Esophagus squamous epithelium (tissue), 4 donors: ENCODE measurements at regions not wholly inside any gene's neighbourhood (a gene's known extent, or its start where the extent isn't known, plus 50 kb on each side); places are given as distances from the start of the nearest gene placed in this dataset.

ENCODE experiments used
- CTCF ChIP-seq, 6 experiments: fragments of 450-650 bp in 4 of 6; fragments of 200-600 bp in 2 of 6; sonication (generic) in 2 of 6; IDR thresholded peaks; one replicate each; pipeline ENCODE4 v1.5.1; 2016 to 2019; ENCODE audit warnings: antibody characterized with exemption in 6 of 6, mild to moderate bottlenecking in 4 of 6, moderate library complexity in 4 of 6
- POLR2A ChIP-seq, 4 donors: fragments of 450-650 bp; IDR thresholded peaks; one replicate each; pipeline ENCODE4 v1.6.1; 2017; ENCODE audit warnings: antibody characterized with exemption in 4 of 4, mild to moderate bottlenecking in 4 of 4, moderate library complexity in 3 of 4

- TF ChIP-seq CTCF (IDR thresholded peaks at IDR 0.05) (no peak), POLR2A (IDR thresholded peaks at IDR 0.05) (no peak)
These were observed 472.4 kb downstream of the ZNF674 start for GRCh38 chrX:46072791-46073190.
